ENCODE measurements at regions not wholly inside any gene's neighbourhood (a gene's known extent, or its start where the extent isn't known, plus 50 kb on each side); places are given as distances from the start of the nearest gene placed in this dataset.

GRCh38 chr10:3960496-3960895 lies 175.5 kb upstream of the KLF6 start:
- Histone ChIP-seq H3K9me3 (no peaks in the 10 kb centered on the region), H3K4me3 (no peak overlapping the region), H3K27me3 (replicated peaks in 1 of 7) (no peaks in the 10 kb centered on the region), H3K4me1 (peaks cover 0 to 26% (median 19%) of the 10 kb centered on the region in 6 donors), H3K36me3 (no peaks in the 10 kb centered on the region), H3K27ac (peak overlapping the region in 3 of 8 donors; percentile 5 to 47 (median 44))
- no peak for DNase-seq
- TF ChIP-seq CTCF (IDR thresholded peaks at IDR 0.05 in 8 of 11, conservative IDR thresholded peaks at IDR 0.05 in 3 of 11): no peak
- TF ChIP-seq POLR2A (IDR thresholded peaks at IDR 0.05): no peak
- TF ChIP-seq POLR2AphosphoS5 (IDR thresholded peaks at IDR 0.05): no peak
- intact Hi-C loops (cut with DNase I; ENCODE audit: low total_unique reads): no loop called here
- WGBS, 5 donors: 79 to 91% (median 86%) methylated on average over 5 of the region's 5 CpGs

- Histone ChIP-seq H3K9me3 (no peaks in the 10 kb centered on the region), H3K4me1 (peaks cover 0 to 26% (median 19%) of the 10 kb centered on the region in 6 donors), H3K36me3 (no peaks in the 10 kb centered on the region), H3K4me3 (no peak overlapping the region), H3K27me3 (replicated peaks in 1 of 7) (no peaks in the 10 kb centered on the region), H3K27ac (peak overlapping the region in 1 of 8 donors; percentile 47)
- TF ChIP-seq POLR2A (IDR thresholded peaks at IDR 0.05) (no peak), CTCF (IDR thresholded peaks at IDR 0.05 in 8 of 11, conservative IDR thresholded peaks at IDR 0.05 in 3 of 11) (no peak), POLR2AphosphoS5 (IDR thresholded peaks at IDR 0.05) (no peak)
- DNase-seq: no peak
- WGBS, 5 donors: 67 to 80% (median 73%) methylated on average over 17 of the region's 17 CpGs
- intact Hi-C loops (cut with DNase I; ENCODE audit: low total_unique reads): no loop called here
Measured at GRCh38 chr10:3959370-3960325, 174.6 kb upstream of the KLF6 start.

- no peak for DNase-seq
- intact Hi-C loops (cut with DNase I; ENCODE audit: low total_unique reads): no loop called here
Measured at GRCh38 chr10:3958472-3958996, 173.5 kb upstream of the KLF6 start.

More at GRCh38 chr10:3958472-3958996, 173.5 kb upstream of the KLF6 start:
- Histone ChIP-seq H3K4me3 (no peak overlapping the region), H3K27ac (no peak overlapping the region), H3K4me1 (peaks cover 0 to 26% (median 19%) of the 10 kb centered on the region in 6 donors), H3K27me3 (replicated peaks in 1 of 7) (no peaks in the 10 kb centered on the region), H3K9me3 (no peaks in the 10 kb centered on the region), H3K36me3 (no peaks in the 10 kb centered on the region)
- TF ChIP-seq POLR2AphosphoS5 (IDR thresholded peaks at IDR 0.05) (no peak), CTCF (IDR thresholded peaks at IDR 0.05 in 8 of 11, conservative IDR thresholded peaks at IDR 0.05 in 3 of 11) (no peak), POLR2A (IDR thresholded peaks at IDR 0.05) (no peak)
- WGBS, 5 donors: 92 to 98% (median 95%) methylated on average over 4 of the region's 4 CpGs
